B cell (primary cell): ENCODE measurements at regions not wholly inside any gene's neighbourhood (a gene's known extent, or its start where the extent isn't known, plus 50 kb on each side); places are given as distances from the start of the nearest gene placed in this dataset.
A peak's percentile ranks its signal among the peaks of the same experiment; 100 is the strongest.

Source experiments
- ATAC-seq: fragments of 200-7000 bp; cut with Tn5 transposase; one replicate; pipeline ENCODE4 v1.10.0; 2021; ENCODE audit warnings: low read depth, mild to moderate bottlenecking, moderate number of reproducible peaks, moderate library complexity
- CTCF ChIA-PET: fragments of 350-600 bp; sonication (Branson Sonifier 250); formaldehyde crosslinking; loops from one replicate; lab custom pipeline; 2021; ENCODE audit warnings: antibody characterized with exemption, inconsistent platforms; lab: Charles Lee
- POLR2A ChIA-PET: fragments of 350-600 bp; sonication (Branson Sonifier 250); formaldehyde crosslinking; loops from one replicate; lab custom pipeline; 2021; ENCODE audit warnings: antibody characterized with exemption; lab: Charles Lee
- DNase-seq: peaks from one replicate; pipeline ENCODE4 v3.0.0; 2013
- H2AFZ ChIP-seq: 2 replicates; pipeline ENCODE4 v1.6.1; 2012; ENCODE audit warnings: mild to moderate bottlenecking, low read depth, low read length; ENCODE audit not compliant: insufficient read depth, poor library complexity, severe bottlenecking
- H3K27ac ChIP-seq, 2 donors: 1 replicate in 1 of 2; 2 replicates in 1 of 2; pipeline ENCODE4 v1.5.1; 2012 to 2013; ENCODE audit warnings: low read length in 2 of 2, mild to moderate bottlenecking in 2 of 2, moderate library complexity in 1 of 2
- H3K27me3 ChIP-seq, 4 experiments: fragments of 200-600 bp in 1 of 4; sonication (generic) in 1 of 4; replicated peaks in 1 of 4; 1 replicate in 2 of 4; 2 replicates in 2 of 4; pipeline versions ENCODE4 v1.6.1 to v1.7.0; 2013 to 2016; ENCODE audit warnings: low read length in 3 of 4, mild to moderate bottlenecking in 2 of 4, mixed read lengths in 1 of 4, moderate library complexity in 1 of 4; ENCODE audit not compliant: insufficient read depth in 4 of 4, control insufficient read depth in 3 of 4; ENCODE audit errors: control extremely low read depth in 1 of 4
- H3K36me3 ChIP-seq, 2 experiments: replicated peaks in 1 of 2; 1 replicate in 1 of 2; 2 replicates in 1 of 2; pipeline versions ENCODE4 v1.6.1 to v1.7.1; 2013; ENCODE audit warnings: low read length in 1 of 2; ENCODE audit not compliant: insufficient read depth in 2 of 2, control insufficient read depth in 1 of 2; ENCODE audit errors: control extremely low read depth in 1 of 2, extremely low read depth in 1 of 2
- H3K4me1 ChIP-seq, 2 donors: fragments of 200-600 bp in 1 of 2; sonication (generic) in 1 of 2; 1 replicate in 1 of 2; 2 replicates in 1 of 2; pipeline versions ENCODE4 v1.5.1 to v1.6.1; 2013 to 2017; ENCODE audit warnings: low read length in 2 of 2; ENCODE audit not compliant: control insufficient read depth in 2 of 2, insufficient read depth in 2 of 2
- H3K4me2 ChIP-seq: replicated peaks from 2 replicates; pipeline ENCODE3; 2012; ENCODE audit warnings: mild to moderate bottlenecking, low read depth, low read length; ENCODE audit not compliant: poor library complexity, severe bottlenecking
- H3K4me3 ChIP-seq, 5 experiments: fragments of 200-600 bp in 1 of 5; sonication (generic) in 1 of 5; 1 replicate in 3 of 5; 2 replicates in 2 of 5; pipeline versions ENCODE4 v1.5.1 to v1.7.0; 2011 to 2016; ENCODE audit warnings: low read length in 4 of 5, mild to moderate bottlenecking in 4 of 5, low read depth in 2 of 5, control low read depth in 1 of 5, moderate library complexity in 1 of 5; ENCODE audit not compliant: insufficient read depth in 1 of 5; ENCODE audit errors: control extremely low read depth in 1 of 5, extremely low read depth in 1 of 5
- H3K79me2 ChIP-seq: fragments of 200-600 bp; sonication (generic); one replicate; pipeline ENCODE4 v1.6.0; 2016; ENCODE audit warnings: low read length; ENCODE audit not compliant: control insufficient read depth, insufficient read depth
- H3K9ac ChIP-seq: fragments of 200-600 bp; sonication (generic); 2 replicates; pipeline ENCODE4 v1.6.1; 2017; ENCODE audit warnings: mild to moderate bottlenecking, low read length, moderate library complexity
- H3K9me3 ChIP-seq, 3 donors: one replicate each; pipeline versions ENCODE4 v1.6.1 to v1.7.1; 2013; ENCODE audit warnings: low read length in 2 of 3; ENCODE audit not compliant: control insufficient read depth in 2 of 3, insufficient read depth in 1 of 3; ENCODE audit errors: control extremely low read depth in 1 of 3
- H4K20me1 ChIP-seq: 2 replicates; pipeline ENCODE4 v1.6.0; 2012; ENCODE audit warnings: mild to moderate bottlenecking, low read length; ENCODE audit not compliant: insufficient read depth, control insufficient read depth, poor library complexity, severe bottlenecking
- H3K27ac Mint-ChIP-seq: one replicate; pipeline ENCODE4 v1.8.0; 2021; ENCODE audit warnings: mixed read lengths
- H3K27me3 Mint-ChIP-seq: one replicate; pipeline ENCODE4 v1.8.0; 2021; ENCODE audit warnings: mixed read lengths
- H3K4me1 Mint-ChIP-seq: one replicate; pipeline ENCODE4 v1.8.0; 2021; ENCODE audit warnings: mixed read lengths
- H3K4me3 Mint-ChIP-seq: one replicate; pipeline ENCODE4 v1.8.0; 2021; ENCODE audit warnings: mixed read lengths
- H3K9me3 Mint-ChIP-seq: one replicate; pipeline ENCODE4 v1.8.0; 2022; ENCODE audit warnings: mixed read lengths; ENCODE audit not compliant: insufficient read depth
- CTCF ChIP-seq: fragments of 200-600 bp; IDR thresholded peaks from one replicate; pipeline ENCODE4 v1.8.0; 2022; ENCODE audit warnings: antibody characterized with exemption, mild to moderate bottlenecking
- EZH2 ChIP-seq: IDR thresholded peaks from 2 replicates; pipeline ENCODE4 v1.6.1; 2012; ENCODE audit warnings: borderline replicate concordance, low read depth, mild to moderate bottlenecking, moderate library complexity, low read length; ENCODE audit not compliant: insufficient read depth, poor library complexity, severe bottlenecking
- WGBS: methylation state at CpG from one replicate; pipeline ENCODE4 v1.1.5; 2013; ENCODE audit warnings: missing lambda C conversion rate; ENCODE audit not compliant: insufficient coverage; 5-methylcytosine and 5-hydroxymethylcytosine counted together
- intact Hi-C: fragments of 100-400 bp; cut with micrococcal nuclease; formaldehyde crosslinking; loops from one replicate; pipeline ENCODE4 v1.10.0; 2022

- no peak overlapping the region for H3K9ac ChIP-seq
- DNase-seq (no peak), ATAC-seq (no peak)
- CTCF ChIA-PET, result interaction anchor here (0.6 to 1.4 kb wide), 2 partner anchors 27 to 558 kb away, joined by 3 to 4 read pairs; no protein-coding TSS in a partner anchor
- Mint-ChIP-seq H3K4me1 (peaks cover 2% of the 10 kb centered on the region), H3K9me3 (no peaks in the 10 kb centered on the region), H3K4me3 (no peak overlapping the region), H3K27ac (no peak overlapping the region), H3K27me3 (peaks cover 18% of the 10 kb centered on the region)
- intact Hi-C loops, result no loop called here
- TF ChIP-seq CTCF (no peak), EZH2 (no peak)
- no peaks in the 10 kb centered on the region for H3K9me3 ChIP-seq
- no CpG with 5 or more reads among the region's 2 CpGs for WGBS
- peaks cover 0 to 3% of the 10 kb centered on the region in 2 donors for H3K4me1 ChIP-seq
- H3K79me2 ChIP-seq, result no peaks in the 10 kb centered on the region
- H3K4me3 ChIP-seq, result no peak overlapping the region
- no peak overlapping the region for H2AFZ ChIP-seq
- H4K20me1 ChIP-seq, result no peaks in the 10 kb centered on the region
- peaks cover 0 to 3% (median 1%) of the 10 kb centered on the region in 4 experiments for H3K27me3 ChIP-seq
- no peak overlapping the region for H3K4me2 ChIP-seq
- no peaks in the 10 kb centered on the region for H3K36me3 ChIP-seq
- no peak overlapping the region for H3K27ac ChIP-seq
- POLR2A ChIA-PET, result no interaction called here
These were observed 161.7 kb downstream of the DHX15 start for GRCh38 chr4:24422644-24423043.

DNA sequence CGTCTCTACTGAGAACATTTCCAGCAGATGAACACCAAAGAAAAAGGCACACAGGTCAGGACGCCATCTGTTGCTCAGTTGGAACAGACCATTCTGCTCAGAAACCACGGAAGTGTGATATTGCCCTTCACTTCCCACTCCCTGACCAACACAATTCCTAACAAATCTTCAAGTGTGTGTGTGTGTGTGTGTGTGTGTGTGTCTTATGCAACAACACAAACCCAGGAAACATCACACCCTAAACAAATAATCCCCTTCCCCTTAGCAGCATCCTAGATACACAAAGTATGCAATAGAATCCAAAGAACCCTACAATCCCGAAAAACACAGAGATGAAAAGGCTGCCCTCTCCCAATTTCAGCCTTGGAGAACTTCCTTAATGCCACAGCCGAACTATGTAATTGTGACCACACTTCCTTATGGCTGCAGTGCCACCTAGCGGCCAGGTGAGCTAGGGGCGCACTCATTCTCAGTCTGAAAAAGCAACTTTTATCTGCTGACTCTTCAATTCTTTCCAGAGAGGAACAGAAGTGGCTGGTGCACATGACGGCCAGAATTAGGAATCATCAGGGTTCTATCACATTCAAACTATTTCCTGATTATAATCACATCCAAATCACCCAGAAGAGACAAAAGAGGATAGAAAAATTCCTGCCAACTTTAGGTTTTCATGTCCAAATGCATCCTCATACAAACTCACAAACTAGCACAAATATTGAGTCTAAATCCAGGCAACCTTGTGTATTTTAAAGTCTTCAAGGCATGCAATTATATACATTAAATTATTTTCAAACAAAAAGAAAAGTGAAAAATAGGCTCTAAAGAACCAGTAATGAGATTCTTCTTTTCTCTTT is 164.9 kb downstream of the DHX15 start:
- intact Hi-C loops, result loop anchor here (10.0 kb wide), 2 partner anchors 1515 to 2005 kb away; no protein-coding TSS in a partner anchor
- Histone ChIP-seq H3K79me2 (no peaks in the 10 kb centered on the region), H3K27ac (no peak overlapping the region), H3K27me3 (peaks cover 0 to 3% (median 1%) of the 10 kb centered on the region in 4 experiments), H3K9ac (no peak overlapping the region), H3K9me3 (no peaks in the 10 kb centered on the region), H3K36me3 (no peaks in the 10 kb centered on the region), H3K4me2 (no peak overlapping the region), H3K4me3 (no peak overlapping the region), H3K4me1 (peaks cover 0 to 3% of the 10 kb centered on the region in 2 donors), H2AFZ (peak overlapping the region; percentile 25), H4K20me1 (no peaks in the 10 kb centered on the region)
- TF ChIP-seq EZH2 (no peak), CTCF (peak; percentile 90)
- POLR2A ChIA-PET, result no interaction called here
- Mint-ChIP-seq H3K9me3 (no peaks in the 10 kb centered on the region), H3K27me3 (peaks cover 11% of the 10 kb centered on the region), H3K4me1 (peaks cover 2% of the 10 kb centered on the region), H3K27ac (no peak overlapping the region), H3K4me3 (no peak overlapping the region)
- CTCF ChIA-PET, result interaction anchor here (0.8 to 2.0 kb wide), 11 partner anchors 9 to 47 kb away, joined by 3 to 5 read pairs (median 3); no protein-coding TSS in a partner anchor
- ATAC-seq, result no peak
- DNase-seq, result peak; percentile 51
- 4% methylated on average over 5 of the region's 8 CpGs for WGBS
